Trophoblast cell (in vitro differentiated cells and primary cell): ENCODE measurements at regions not wholly inside any gene's neighbourhood (a gene's known extent, or its start where the extent isn't known, plus 50 kb on each side); places are given as distances from the start of the nearest gene placed in this dataset.

Experiments
- DNase-seq, 2 donors: peaks; one replicate each; pipeline ENCODE4 v3.0.0-alpha.2; 2016
- H2AFZ ChIP-seq: 2 replicates; pipeline ENCODE4 v1.6.1; 2013; ENCODE audit warnings: low read length, moderate library complexity, mild to moderate bottlenecking; ENCODE audit not compliant: insufficient read depth, poor library complexity
- H2AK5ac ChIP-seq: 2 replicates; pipeline ENCODE4 v1.6.1; 2013; ENCODE audit warnings: mild to moderate bottlenecking, low read length
- H2BK120ac ChIP-seq: 2 replicates; pipeline ENCODE4 v1.6.1; 2013; ENCODE audit warnings: low read length, mild to moderate bottlenecking, moderate library complexity; ENCODE audit not compliant: insufficient read depth, poor library complexity
- H2BK12ac ChIP-seq: 2 replicates; pipeline ENCODE4 v1.6.1; 2013; ENCODE audit warnings: mild to moderate bottlenecking, low read length, moderate library complexity
- H2BK5ac ChIP-seq: 2 replicates; pipeline ENCODE4 v1.6.1; 2013; ENCODE audit warnings: low read length, low read depth, moderate library complexity, mild to moderate bottlenecking; ENCODE audit not compliant: poor library complexity
- H3K14ac ChIP-seq: 2 replicates; pipeline ENCODE4 v1.6.1; 2013; ENCODE audit warnings: mild to moderate bottlenecking, low read length
- H3K18ac ChIP-seq: 2 replicates; pipeline ENCODE4 v1.6.1; 2013; ENCODE audit warnings: mild to moderate bottlenecking, low read length
- H3K23ac ChIP-seq: 2 replicates; pipeline ENCODE4 v1.6.1; 2013; ENCODE audit warnings: low read length
- H3K27ac ChIP-seq: 2 replicates; pipeline ENCODE4 v1.5.1; 2013; ENCODE audit warnings: low read depth, mild to moderate bottlenecking, inconsistent platforms, low read length, moderate library complexity
- H3K27me3 ChIP-seq: 2 replicates; pipeline ENCODE4 v1.6.1; 2013; ENCODE audit warnings: inconsistent platforms, mild to moderate bottlenecking, low read length, moderate library complexity; ENCODE audit not compliant: insufficient read depth
- H3K36me3 ChIP-seq, 2 experiments: 1 replicate in 1 of 2; 2 replicates in 1 of 2; pipeline ENCODE4 v1.6.1; 2013; ENCODE audit warnings: low read length in 2 of 2, mild to moderate bottlenecking in 2 of 2, moderate library complexity in 1 of 2; ENCODE audit not compliant: insufficient read depth in 2 of 2, control insufficient read depth in 1 of 2
- H3K4ac ChIP-seq: 2 replicates; pipeline ENCODE4 v1.6.1; 2013; ENCODE audit warnings: low read depth, mild to moderate bottlenecking, low read length, moderate library complexity
- H3K4me1 ChIP-seq, 2 experiments: 1 replicate in 1 of 2; 2 replicates in 1 of 2; pipeline ENCODE4 v1.6.1; 2013; ENCODE audit warnings: low read length in 2 of 2, mild to moderate bottlenecking in 2 of 2, moderate library complexity in 1 of 2; ENCODE audit not compliant: insufficient read depth in 2 of 2, control insufficient read depth in 1 of 2
- H3K4me2 ChIP-seq: 2 replicates; pipeline ENCODE4 v1.6.1; 2013; ENCODE audit warnings: inconsistent platforms, mild to moderate bottlenecking, low read length, moderate library complexity
- H3K4me3 ChIP-seq: 2 replicates; pipeline ENCODE4 v1.5.1; 2013; ENCODE audit warnings: mild to moderate bottlenecking, low read depth, low read length, inconsistent platforms
- H3K79me1 ChIP-seq: one replicate; pipeline ENCODE4 v1.6.1; 2013; ENCODE audit warnings: low read length
- H3K79me2 ChIP-seq: 2 replicates; pipeline ENCODE4 v1.6.1; 2013; ENCODE audit warnings: low read length, mild to moderate bottlenecking; ENCODE audit not compliant: control insufficient read depth, insufficient read depth, poor library complexity
- H3K9ac ChIP-seq: 2 replicates; pipeline ENCODE4 v1.6.1; 2013; ENCODE audit warnings: mild to moderate bottlenecking, low read length
- H3K9me3 ChIP-seq: 2 replicates; pipeline ENCODE4 v1.6.1; 2013; ENCODE audit warnings: low read depth, mild to moderate bottlenecking, control low read depth, inconsistent platforms, low read length; ENCODE audit not compliant: insufficient read depth
- H4K12ac ChIP-seq: 2 replicates; pipeline ENCODE4 v1.6.1; 2013; ENCODE audit warnings: low read depth, mild to moderate bottlenecking, low read length, moderate library complexity
- H4K8ac ChIP-seq: 2 replicates; pipeline ENCODE4 v1.6.1; 2013; ENCODE audit warnings: low read depth, mild to moderate bottlenecking, low read length, moderate library complexity
- H4K91ac ChIP-seq: one replicate; pipeline ENCODE4 v1.6.1; 2013; ENCODE audit warnings: low read depth, mild to moderate bottlenecking, low read length, moderate library complexity
- WGBS: extraction: QIAGEN DNeasy Blood & Tissue Kit; methylation state at CpG from one replicate; pipeline ENCODE4 v1.1.7; 2013; ENCODE audit warnings: missing lambda C conversion rate; ENCODE audit not compliant: insufficient read length, insufficient coverage; ENCODE audit errors: extremely low coverage; 5-methylcytosine and 5-hydroxymethylcytosine counted together

DNA sequence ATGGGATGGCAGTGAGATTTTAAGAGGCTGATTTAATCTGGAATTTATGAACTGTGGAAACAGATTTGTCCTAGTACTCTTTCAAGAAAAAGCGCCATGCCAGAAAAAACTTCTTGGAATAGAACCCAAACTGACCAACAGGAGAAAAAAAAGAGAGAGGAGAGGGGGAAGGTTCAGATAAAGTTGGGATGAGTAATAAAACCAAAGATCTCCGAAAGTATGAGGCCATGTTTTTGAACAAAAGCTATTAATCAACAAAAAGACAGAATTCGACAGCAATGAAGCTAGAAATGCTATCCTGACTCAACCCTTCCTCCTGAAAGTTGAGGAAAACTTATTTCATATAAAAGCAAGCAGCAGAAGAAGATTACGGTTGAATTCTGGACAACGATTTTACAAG is 135.5 kb downstream of the CEMIP2 start:
- H3K9ac ChIP-seq: no peak overlapping the region
- no peak overlapping the region for H3K23ac ChIP-seq
- H3K14ac ChIP-seq: no peak overlapping the region
- no peaks in the 10 kb centered on the region for H3K9me3 ChIP-seq
- WGBS: no CpG with 5 or more reads among the region's 5 CpGs
- no peak overlapping the region for H3K4me2 ChIP-seq
- H3K18ac ChIP-seq: no peak overlapping the region
- no peak overlapping the region for H2AK5ac ChIP-seq
- no peak overlapping the region for H2BK12ac ChIP-seq
- H3K27ac ChIP-seq: no peak overlapping the region
- H2BK5ac ChIP-seq: no peak overlapping the region
- no peaks in the 10 kb centered on the region for H3K27me3 ChIP-seq
- H4K91ac ChIP-seq: no peak overlapping the region
- H3K4me1 ChIP-seq: no peaks in the 10 kb centered on the region
- DNase-seq: no peak
- H3K79me1 ChIP-seq: no peaks in the 10 kb centered on the region
- H4K12ac ChIP-seq: no peak overlapping the region
- no peaks in the 10 kb centered on the region for H3K79me2 ChIP-seq
- no peak overlapping the region for H3K4ac ChIP-seq
- no peak overlapping the region for H2BK120ac ChIP-seq
- no peak overlapping the region for H2AFZ ChIP-seq
- H3K4me3 ChIP-seq: no peak overlapping the region
- no peaks in the 10 kb centered on the region for H3K36me3 ChIP-seq
- no peak overlapping the region for H4K8ac ChIP-seq

DNA sequence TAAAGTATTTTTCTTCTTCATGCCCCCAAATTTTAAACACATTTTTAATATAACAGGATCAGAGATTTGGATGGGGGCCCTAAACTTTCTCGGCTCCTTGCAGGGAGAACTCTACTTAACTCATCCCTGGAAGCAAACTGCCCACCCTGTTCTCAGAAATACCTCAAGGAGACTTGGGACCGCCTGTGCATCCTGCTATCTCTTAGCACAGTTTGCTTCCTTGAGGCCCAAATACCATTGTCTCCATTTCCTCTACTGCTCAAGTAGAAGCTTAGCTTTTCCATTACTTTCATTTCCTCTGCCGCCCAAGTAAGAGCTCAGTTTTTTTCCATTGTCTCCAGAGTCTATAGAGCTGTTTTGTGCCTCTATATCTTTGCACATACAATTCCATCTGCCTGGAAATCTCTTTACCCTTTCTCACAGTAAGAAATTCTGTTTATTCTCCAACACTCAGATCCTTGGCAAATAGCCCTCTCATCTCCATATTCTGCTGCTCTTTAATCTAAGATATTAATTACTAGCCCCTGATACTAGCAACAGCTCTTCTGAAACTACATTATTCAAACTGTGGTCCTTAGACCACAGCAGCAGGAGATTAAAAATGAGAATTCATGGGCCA is 137.8 kb downstream of the CEMIP2 start:
- Histone ChIP-seq H2AK5ac (no peak overlapping the region), H3K27ac (no peak overlapping the region), H3K27me3 (no peaks in the 10 kb centered on the region), H2AFZ (no peak overlapping the region), H4K12ac (no peak overlapping the region), H4K91ac (no peak overlapping the region), H3K18ac (no peak overlapping the region), H4K8ac (no peak overlapping the region), H3K79me2 (no peaks in the 10 kb centered on the region), H3K4me1 (no peaks in the 10 kb centered on the region), H3K4me3 (no peak overlapping the region), H3K23ac (no peak overlapping the region), H3K4me2 (no peak overlapping the region), H3K9ac (no peak overlapping the region), H2BK120ac (no peak overlapping the region), H2BK12ac (no peak overlapping the region), H3K14ac (no peak overlapping the region), H3K36me3 (no peaks in the 10 kb centered on the region), H3K9me3 (no peaks in the 10 kb centered on the region), H3K4ac (no peak overlapping the region), H2BK5ac (no peak overlapping the region), H3K79me1 (no peaks in the 10 kb centered on the region)
- no CpG with 5 or more reads among the region's 3 CpGs for WGBS
- no peak for DNase-seq

GRCh38 chr9:71629578-71630215 is 138.6 kb downstream of the CEMIP2 start:
- no peaks in the 10 kb centered on the region for H3K4me1 ChIP-seq
- no peak overlapping the region for H3K4ac ChIP-seq
- no peaks in the 10 kb centered on the region for H3K27me3 ChIP-seq
- H3K4me3 ChIP-seq: no peak overlapping the region
- no peak overlapping the region for H4K8ac ChIP-seq
- H2AK5ac ChIP-seq: no peak overlapping the region
- H3K14ac ChIP-seq: no peak overlapping the region
- H3K4me2 ChIP-seq: no peak overlapping the region
- DNase-seq: no peak
- H2BK5ac ChIP-seq: no peak overlapping the region
- no peaks in the 10 kb centered on the region for H3K36me3 ChIP-seq
- no CpG with 5 or more reads among the region's 3 CpGs for WGBS
- no peak overlapping the region for H2BK120ac ChIP-seq
- H3K79me1 ChIP-seq: no peaks in the 10 kb centered on the region
- no peak overlapping the region for H4K91ac ChIP-seq
- H3K79me2 ChIP-seq: no peaks in the 10 kb centered on the region
- H4K12ac ChIP-seq: no peak overlapping the region
- H2BK12ac ChIP-seq: no peak overlapping the region
- H3K9ac ChIP-seq: no peak overlapping the region
- H3K18ac ChIP-seq: no peak overlapping the region
- H3K23ac ChIP-seq: no peak overlapping the region
- no peak overlapping the region for H2AFZ ChIP-seq
- no peak overlapping the region for H3K27ac ChIP-seq
- H3K9me3 ChIP-seq: no peaks in the 10 kb centered on the region

DNA sequence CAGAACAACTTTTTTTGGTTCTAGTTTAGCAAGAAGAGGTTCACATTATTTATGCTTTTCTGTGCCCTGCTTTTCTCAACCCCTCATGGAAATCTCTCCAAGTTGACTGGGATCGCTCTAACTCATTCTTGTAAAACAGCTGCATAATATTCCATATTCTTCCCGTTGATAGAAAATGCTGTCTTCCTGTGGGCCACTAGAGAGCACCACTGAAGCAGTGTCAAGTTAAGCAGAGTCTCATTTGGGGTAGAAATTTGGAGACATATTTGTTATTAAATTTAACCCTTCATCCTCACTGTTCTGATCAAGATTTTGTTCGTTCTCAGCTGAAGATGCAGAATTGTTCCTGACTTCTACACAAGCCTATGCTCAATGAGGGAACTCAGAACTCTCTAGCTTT is 140.1 kb downstream of the CEMIP2 start:
- H2BK5ac ChIP-seq: no peak overlapping the region

More for the DNA sequence above, 140.1 kb downstream of the CEMIP2 start:
- Histone ChIP-seq H3K4me2 (no peak overlapping the region), H4K12ac (no peak overlapping the region), H3K27ac (no peak overlapping the region), H3K79me2 (no peaks in the 10 kb centered on the region), H3K23ac (no peak overlapping the region), H3K4ac (no peak overlapping the region), H3K4me1 (no peaks in the 10 kb centered on the region), H3K4me3 (no peak overlapping the region), H3K36me3 (no peaks in the 10 kb centered on the region), H2AFZ (no peak overlapping the region), H3K27me3 (no peaks in the 10 kb centered on the region), H4K91ac (no peak overlapping the region), H3K79me1 (no peaks in the 10 kb centered on the region), H2AK5ac (no peak overlapping the region), H2BK120ac (no peak overlapping the region), H3K14ac (no peak overlapping the region), H3K18ac (no peak overlapping the region), H3K9me3 (no peaks in the 10 kb centered on the region), H4K8ac (no peak overlapping the region), H3K9ac (no peak overlapping the region), H2BK12ac (no peak overlapping the region)
- DNase-seq: peak in 1 of 2 donors; percentile 60
- WGBS: no CpG with 5 or more reads among the region's 3 CpGs
